ENCODE measurements at regions not wholly inside any gene's neighbourhood (a gene's known extent, or its start where the extent isn't known, plus 50 kb on each side); places are given as distances from the start of the nearest gene placed in this dataset.

DNA sequence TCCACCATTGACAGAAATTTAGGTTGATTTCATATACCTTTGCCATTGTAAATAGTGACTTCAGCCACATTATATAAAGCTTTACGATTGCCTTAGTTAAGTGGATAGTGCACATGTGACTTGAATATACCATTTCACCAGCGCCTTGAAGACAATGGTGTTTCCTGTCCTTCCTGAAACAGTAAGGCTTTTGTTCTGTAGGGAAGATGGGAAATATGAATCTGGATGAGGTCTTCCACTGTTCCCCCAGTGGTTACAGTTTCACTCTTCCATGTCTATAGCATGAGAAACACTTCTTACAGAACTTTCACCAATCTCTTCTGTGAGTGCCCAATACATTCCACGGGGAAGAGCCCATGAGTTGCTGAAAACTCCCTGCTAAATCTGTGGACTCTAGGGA, 240.5 kb downstream of the TRIB2 start:
- TF ChIP-seq, protein P1, sequence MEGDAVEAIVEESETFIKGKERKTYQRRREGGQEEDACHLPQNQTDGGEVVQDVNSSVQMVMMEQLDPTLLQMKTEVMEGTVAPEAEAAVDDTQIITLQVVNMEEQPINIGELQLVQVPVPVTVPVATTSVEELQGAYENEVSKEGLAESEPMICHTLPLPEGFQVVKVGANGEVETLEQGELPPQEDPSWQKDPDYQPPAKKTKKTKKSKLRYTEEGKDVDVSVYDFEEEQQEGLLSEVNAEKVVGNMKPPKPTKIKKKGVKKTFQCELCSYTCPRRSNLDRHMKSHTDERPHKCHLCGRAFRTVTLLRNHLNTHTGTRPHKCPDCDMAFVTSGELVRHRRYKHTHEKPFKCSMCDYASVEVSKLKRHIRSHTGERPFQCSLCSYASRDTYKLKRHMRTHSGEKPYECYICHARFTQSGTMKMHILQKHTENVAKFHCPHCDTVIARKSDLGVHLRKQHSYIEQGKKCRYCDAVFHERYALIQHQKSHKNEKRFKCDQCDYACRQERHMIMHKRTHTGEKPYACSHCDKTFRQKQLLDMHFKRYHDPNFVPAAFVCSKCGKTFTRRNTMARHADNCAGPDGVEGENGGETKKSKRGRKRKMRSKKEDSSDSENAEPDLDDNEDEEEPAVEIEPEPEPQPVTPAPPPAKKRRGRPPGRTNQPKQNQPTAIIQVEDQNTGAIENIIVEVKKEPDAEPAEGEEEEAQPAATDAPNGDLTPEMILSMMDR (IDR thresholded peaks at IDR 0.05; ENCODE audit: low read depth, low read length) = no peak
- TF ChIP-seq EZH2phosphoT487 (IDR thresholded peaks at IDR 0.05; ENCODE audit: low read depth) = no peak

Measured in OCI-LY3 (cell line).